CD4-positive, alpha-beta T cell treated with Interferon gamma for 1 hour (primary cell): ENCODE measurements at regions not wholly inside any gene's neighbourhood (a gene's known extent, or its start where the extent isn't known, plus 50 kb on each side); places are given as distances from the start of the nearest gene placed in this dataset.
"Not testable (repeated sequence)": the region's sequence is repeated elsewhere in the genome, so short reads cannot be mapped to it uniquely, and the experiment has no call there.

Source experiments
- DNase-seq: peaks from one replicate; pipeline ENCODE4 v3.0.0-alpha.2; 2020

- DNase-seq = no peak
Observed at GRCh38 chrX:55326985-55327384, 62.3 kb upstream of the PAGE3 start.

GRCh38 chrX:55335296-55335695, 70.6 kb upstream of the PAGE3 start:
- no peak for DNase-seq

- no peak for DNase-seq
Observed at GRCh38 chrX:55336176-55336575, 71.5 kb upstream of the PAGE3 start.

GRCh38 chrX:55340896-55341433, 76.2 kb upstream of the PAGE3 start:
- DNase-seq = no peak

- DNase-seq = peak; percentile 19
Observed at GRCh38 chrX:55342533-55343501, 78.1 kb upstream of the PAGE3 start.

- DNase-seq = no peak
Observed at GRCh38 chrX:55356609-55357008, 91.9 kb upstream of the PAGE3 start.

GRCh38 chrX:55357236-55357635, 92.5 kb upstream of the PAGE3 start:
- DNase-seq = no peak

GRCh38 chrX:55379396-55379795, 72.5 kb upstream of the MAGEH1 start:
- DNase-seq = no peak

GRCh38 chrX:55389376-55389775, 62.6 kb upstream of the MAGEH1 start:
- DNase-seq = no peak

GRCh38 chrX:55396836-55397235, 55.1 kb upstream of the MAGEH1 start:
- not testable (repeated sequence) for DNase-seq
